NK-92 treated with Interleukin-12 subunit alpha and Interleukin-12 subunit beta, amount 100 ng/mL, for 24 hours (cell line): ENCODE measurements at regions not wholly inside any gene's neighbourhood (a gene's known extent, or its start where the extent isn't known, plus 50 kb on each side); places are given as distances from the start of the nearest gene placed in this dataset.
"Not testable (repeated sequence)": the region's sequence is repeated elsewhere in the genome, so short reads cannot be mapped to it uniquely, and the experiment has no call there.

ENCODE experiments used
- DNase-seq: peaks from one replicate; lab custom pipeline; 2025; lab: John Stamatoyannopoulos, UW

- DNase-seq = no peak
These were observed 354.0 kb downstream of the SPRY2 start for GRCh38 chr13:79986890-79987289.

- DNase-seq = not testable (repeated sequence)
These were observed 365.8 kb downstream of the SPRY2 start for GRCh38 chr13:79974935-79975650.

GRCh38 chr13:79973533-79973963, 367.4 kb downstream of the SPRY2 start:
- DNase-seq = no peak

GRCh38 chr13:79972066-79972569, 368.8 kb downstream of the SPRY2 start:
- no peak for DNase-seq

GRCh38 chr13:79966493-79966895, 374.4 kb downstream of the SPRY2 start:
- no peak for DNase-seq

- no peak for DNase-seq
These were observed 374.9 kb downstream of the SPRY2 start for GRCh38 chr13:79966059-79966458.

- DNase-seq = no peak
These were observed 394.4 kb downstream of the SPRY2 start for GRCh38 chr13:79946556-79946955.

GRCh38 chr13:79943346-79944023, 397.4 kb downstream of the SPRY2 start:
- DNase-seq = no peak

- no peak for DNase-seq
These were observed 399.2 kb downstream of the SPRY2 start for GRCh38 chr13:79941752-79942151.

- no peak for DNase-seq
These were observed 401.2 kb downstream of the SPRY2 start for GRCh38 chr13:79939689-79940088.

- no peak for DNase-seq
These were observed 403.1 kb downstream of the SPRY2 start for GRCh38 chr13:79937771-79938216.

GRCh38 chr13:79937311-79937710, 403.6 kb downstream of the SPRY2 start:
- DNase-seq = no peak

GRCh38 chr13:79936368-79937136, 404.4 kb downstream of the SPRY2 start:
- no peak for DNase-seq

- DNase-seq = no peak
These were observed 405.8 kb downstream of the SPRY2 start for GRCh38 chr13:79935121-79935520.

GRCh38 chr13:79933389-79933788, 407.5 kb downstream of the SPRY2 start:
- no peak for DNase-seq

- no peak for DNase-seq
These were observed 408.4 kb downstream of the SPRY2 start for GRCh38 chr13:79932556-79932955.

GRCh38 chr13:79923973-79924556, 416.9 kb downstream of the SPRY2 start:
- not testable (repeated sequence) for DNase-seq

GRCh38 chr13:79919091-79919490, 421.8 kb downstream of the SPRY2 start:
- DNase-seq = no peak

- DNase-seq = no peak
These were observed 422.3 kb downstream of the SPRY2 start for GRCh38 chr13:79918620-79919019.

- DNase-seq = no peak
These were observed 423.3 kb downstream of the SPRY2 start for GRCh38 chr13:79917628-79918027.

GRCh38 chr13:79915114-79915811, 425.7 kb downstream of the SPRY2 start:
- DNase-seq = no peak
